ENCODE measurements at regions not wholly inside any gene's neighbourhood (a gene's known extent, or its start where the extent isn't known, plus 50 kb on each side); places are given as distances from the start of the nearest gene placed in this dataset.

GRCh38 chr15:31151301-31152233 lies 50.0 kb upstream of the TRPM1 start:
- DNase-seq (ENCODE audit: low read depth in 2 of 2, low spot score in 1 of 2), result no peak

GRCh38 chr15:31153531-31153930 lies 52.0 kb upstream of the TRPM1 start:
- no peak for DNase-seq (ENCODE audit: low read depth in 2 of 2, low spot score in 1 of 2)

- DNase-seq (ENCODE audit: low read depth in 2 of 2, low spot score in 1 of 2), result no peak
These were observed 53.6 kb upstream of the TRPM1 start for GRCh38 chr15:31155151-31155550.

- no peak for DNase-seq (ENCODE audit: low read depth in 2 of 2, low spot score in 1 of 2)
These were observed 54.7 kb upstream of the TRPM1 start for GRCh38 chr15:31156226-31156625.

- DNase-seq (ENCODE audit: low read depth in 2 of 2, low spot score in 1 of 2), result no peak
These were observed 55.3 kb upstream of the TRPM1 start for GRCh38 chr15:31156808-31157207.

GRCh38 chr15:31157644-31158069 lies 56.1 kb upstream of the TRPM1 start:
- DNase-seq (ENCODE audit: low read depth in 2 of 2, low spot score in 1 of 2), result no peak

- DNase-seq (ENCODE audit: low read depth in 2 of 2, low spot score in 1 of 2), result no peak
These were observed 57.5 kb upstream of the TRPM1 start for GRCh38 chr15:31158858-31159569.

- DNase-seq (ENCODE audit: low read depth in 2 of 2, low spot score in 1 of 2), result no peak
These were observed 58.3 kb upstream of the TRPM1 start for GRCh38 chr15:31159837-31160236.

GRCh38 chr15:31160297-31160696 lies 58.8 kb upstream of the TRPM1 start:
- no peak for DNase-seq (ENCODE audit: low read depth in 2 of 2, low spot score in 1 of 2)

- no peak for DNase-seq (ENCODE audit: low read depth in 2 of 2, low spot score in 1 of 2)
These were observed 59.4 kb upstream of the TRPM1 start for GRCh38 chr15:31160740-31161495.

GRCh38 chr15:31161951-31162350 lies 60.4 kb upstream of the TRPM1 start:
- DNase-seq (ENCODE audit: low read depth in 2 of 2, low spot score in 1 of 2), result no peak

GRCh38 chr15:31162721-31163510 lies 61.4 kb upstream of the TRPM1 start:
- no peak for DNase-seq (ENCODE audit: low read depth in 2 of 2, low spot score in 1 of 2)

- DNase-seq (ENCODE audit: low read depth in 2 of 2, low spot score in 1 of 2), result no peak
These were observed 62.4 kb upstream of the TRPM1 start for GRCh38 chr15:31163769-31164572.

- DNase-seq (ENCODE audit: low read depth in 2 of 2, low spot score in 1 of 2), result no peak
These were observed 63.0 kb upstream of the TRPM1 start for GRCh38 chr15:31164573-31164912.

- DNase-seq (ENCODE audit: low read depth in 2 of 2, low spot score in 1 of 2), result no peak
These were observed 68.0 kb upstream of the TRPM1 start for GRCh38 chr15:31169558-31169957.

GRCh38 chr15:31171731-31172130 lies 70.2 kb upstream of the TRPM1 start:
- no peak for DNase-seq (ENCODE audit: low read depth in 2 of 2, low spot score in 1 of 2)

GRCh38 chr15:31172606-31173005 lies 71.1 kb upstream of the TRPM1 start:
- no peak for DNase-seq (ENCODE audit: low read depth in 2 of 2, low spot score in 1 of 2)

- DNase-seq (ENCODE audit: low read depth in 2 of 2, low spot score in 1 of 2), result no peak
These were observed 72.4 kb upstream of the TRPM1 start for GRCh38 chr15:31173790-31174450.

GRCh38 chr15:31175484-31175883 lies 74.0 kb upstream of the TRPM1 start:
- DNase-seq (ENCODE audit: low read depth in 2 of 2, low spot score in 1 of 2), result no peak

- DNase-seq (ENCODE audit: low read depth in 2 of 2, low spot score in 1 of 2), result no peak
These were observed 76.4 kb upstream of the TRPM1 start for GRCh38 chr15:31177951-31178350.

All from stimulated activated CD8-positive, alpha-beta memory T cell treated with anti-CD3 and anti-CD28 coated beads, Interleukin-4, amount 100 ng/mL, for 1 hour (primary cell).